ENCODE measurements at regions not wholly inside any gene's neighbourhood (a gene's known extent, or its start where the extent isn't known, plus 50 kb on each side); places are given as distances from the start of the nearest gene placed in this dataset.
"Not testable (repeated sequence)": the region's sequence is repeated elsewhere in the genome, so short reads cannot be mapped to it uniquely, and the experiment has no call there.

DNA sequence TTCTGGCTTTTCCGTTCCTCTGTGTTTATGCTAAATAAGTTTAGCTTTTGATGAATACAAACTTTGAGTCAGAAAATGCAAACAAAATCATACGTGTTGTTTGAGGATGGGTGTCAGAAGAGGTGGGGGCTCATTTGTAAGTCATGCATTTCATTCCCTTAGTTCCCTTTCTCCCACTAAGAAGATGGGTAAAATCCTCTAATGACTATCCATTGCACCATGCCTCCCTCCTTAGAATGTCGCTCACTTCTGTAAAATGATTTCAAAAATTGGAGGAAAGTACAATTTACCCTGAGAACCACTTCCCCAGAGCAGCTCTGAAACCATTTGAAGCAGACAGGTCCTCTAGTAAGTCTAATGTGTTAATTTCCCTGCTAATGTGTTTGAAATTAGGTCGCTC, 629.6 kb upstream of the VRK2 start:
- no peak for DNase-seq
- Mint-ChIP-seq H3K9me3 (peaks cover 12 to 20% of the 10 kb centered on the region in 2 experiments), H3K4me3 (no peak overlapping the region), H3K36me3 (ENCODE audit: insufficient read depth in 1 of 3, low read depth in 3 of 3) (peaks cover 2 to 14% (median 4%) of the 10 kb centered on the region in 3 experiments; a peak in 6 of 7 replicates), H3K27me3 (ENCODE audit: low read depth) (no peaks in the 10 kb centered on the region), H3K4me1 (peaks cover 4 to 5% of the 10 kb centered on the region in 2 experiments), H3K27ac (no peak overlapping the region)
- H3K79me1 ChIP-seq (ENCODE audit: insufficient read depth, low read depth, low read length, poor library complexity, severe bottlenecking) = no peaks in the 10 kb centered on the region
- no peaks in the 10 kb centered on the region for H3K9me3 ChIP-seq (ENCODE audit: control insufficient read depth, low read depth, low read length)
- no peak overlapping the region for H2BK5ac ChIP-seq (ENCODE audit: insufficient read length, low read length)
- no peaks in the 10 kb centered on the region for H3K4me1 ChIP-seq (ENCODE audit: insufficient read depth, low read length)
- no peak overlapping the region for H4K91ac ChIP-seq (ENCODE audit: insufficient read length, low read depth, low read length)
- H3K27me3 ChIP-seq (ENCODE audit: insufficient read depth, low read length) = no peaks in the 10 kb centered on the region
- no peak overlapping the region for H4K5ac ChIP-seq (ENCODE audit: insufficient read length, low read depth, low read length)
- H3K18ac ChIP-seq (ENCODE audit: insufficient read length, low read depth, low read length) = no peak overlapping the region
- no peak overlapping the region for H2BK15ac ChIP-seq (ENCODE audit: low read depth, low read length)
- H3K23ac ChIP-seq (ENCODE audit: insufficient read length, low read depth, low read length) = no peak overlapping the region
- H4K8ac ChIP-seq (replicated peaks; ENCODE audit: insufficient read length, low read depth, low read length) = no peak overlapping the region
- H3K9ac ChIP-seq (ENCODE audit: extremely low read depth, insufficient read length, low read length) = no peak overlapping the region
- no peaks in the 10 kb centered on the region for H3K79me2 ChIP-seq (ENCODE audit: insufficient read depth, low read length)
- no peak overlapping the region for H2BK120ac ChIP-seq (ENCODE audit: low read depth, low read length, poor library complexity, severe bottlenecking)
- no peaks in the 10 kb centered on the region for H4K20me1 ChIP-seq (ENCODE audit: control insufficient read depth, insufficient read depth, insufficient read length)
- no peaks in the 10 kb centered on the region for H3K23me2 ChIP-seq (ENCODE audit: insufficient read length, low read depth, low read length, poor library complexity, severe bottlenecking)
- H3K14ac ChIP-seq (ENCODE audit: insufficient read depth, low read length) = no peak overlapping the region
- no peak overlapping the region for H3K4me2 ChIP-seq (ENCODE audit: insufficient read depth, insufficient read length, low read length)
- no peak overlapping the region for H3K27ac ChIP-seq (ENCODE audit: insufficient read length, low read depth, low read length)
- H2BK12ac ChIP-seq (ENCODE audit: insufficient read length, low read depth, low read length) = no peak overlapping the region
- no CpG with 5 or more reads among the region's 4 CpGs for WGBS (ENCODE audit: extremely low coverage, insufficient read length, low lambda C conversion rate)
- H2AFZ ChIP-seq (ENCODE audit: low read length) = no peak overlapping the region
- no peak overlapping the region for H2AK5ac ChIP-seq (ENCODE audit: insufficient read length, low read length)
- TF ChIP-seq, protein P1, sequence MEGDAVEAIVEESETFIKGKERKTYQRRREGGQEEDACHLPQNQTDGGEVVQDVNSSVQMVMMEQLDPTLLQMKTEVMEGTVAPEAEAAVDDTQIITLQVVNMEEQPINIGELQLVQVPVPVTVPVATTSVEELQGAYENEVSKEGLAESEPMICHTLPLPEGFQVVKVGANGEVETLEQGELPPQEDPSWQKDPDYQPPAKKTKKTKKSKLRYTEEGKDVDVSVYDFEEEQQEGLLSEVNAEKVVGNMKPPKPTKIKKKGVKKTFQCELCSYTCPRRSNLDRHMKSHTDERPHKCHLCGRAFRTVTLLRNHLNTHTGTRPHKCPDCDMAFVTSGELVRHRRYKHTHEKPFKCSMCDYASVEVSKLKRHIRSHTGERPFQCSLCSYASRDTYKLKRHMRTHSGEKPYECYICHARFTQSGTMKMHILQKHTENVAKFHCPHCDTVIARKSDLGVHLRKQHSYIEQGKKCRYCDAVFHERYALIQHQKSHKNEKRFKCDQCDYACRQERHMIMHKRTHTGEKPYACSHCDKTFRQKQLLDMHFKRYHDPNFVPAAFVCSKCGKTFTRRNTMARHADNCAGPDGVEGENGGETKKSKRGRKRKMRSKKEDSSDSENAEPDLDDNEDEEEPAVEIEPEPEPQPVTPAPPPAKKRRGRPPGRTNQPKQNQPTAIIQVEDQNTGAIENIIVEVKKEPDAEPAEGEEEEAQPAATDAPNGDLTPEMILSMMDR (conservative IDR thresholded peaks at IDR 0.05) = no peak
- no peak overlapping the region for H2BK20ac ChIP-seq (ENCODE audit: low read depth, low read length, poor library complexity, severe bottlenecking)
- no peak overlapping the region for H3T11ph ChIP-seq (ENCODE audit: low read length)
- no peak overlapping the region for H3K56ac ChIP-seq (ENCODE audit: insufficient read length, low read depth, low read length)
- H3K4ac ChIP-seq (ENCODE audit: low read depth, low read length) = no peak overlapping the region

DNA sequence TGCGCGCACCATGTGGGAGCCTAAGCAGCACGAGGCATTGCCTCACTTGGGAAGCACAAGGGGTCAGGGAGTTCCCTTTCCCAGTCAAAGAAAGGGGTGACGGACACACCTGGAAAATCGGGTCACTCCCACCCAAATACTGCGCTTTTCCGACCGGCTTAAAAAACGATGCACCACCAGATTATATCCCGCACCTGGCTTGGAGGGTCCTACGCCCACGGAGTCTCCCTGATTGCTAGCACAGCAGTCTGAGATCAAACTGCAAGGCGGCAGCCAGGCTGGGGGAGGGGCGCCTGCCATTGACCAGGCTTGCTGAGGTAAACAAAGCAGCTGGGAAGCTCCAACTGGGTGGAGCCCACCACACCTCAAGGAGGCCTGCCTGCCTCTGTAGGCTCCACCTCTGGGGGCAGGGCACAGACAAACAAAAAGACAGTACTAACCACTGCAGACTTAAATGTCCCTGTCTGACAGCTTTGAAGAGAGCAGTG, 627.7 kb upstream of the VRK2 start:
- H2BK5ac ChIP-seq (ENCODE audit: insufficient read length, low read length); H3K14ac ChIP-seq (ENCODE audit: insufficient read depth, low read length); H3T11ph ChIP-seq (ENCODE audit: low read length); H3K27me3 ChIP-seq (ENCODE audit: insufficient read depth, low read length); H2BK12ac ChIP-seq (ENCODE audit: insufficient read length, low read depth, low read length); H3K23ac ChIP-seq (ENCODE audit: insufficient read length, low read depth, low read length); H3K56ac ChIP-seq (ENCODE audit: insufficient read length, low read depth, low read length); H2BK120ac ChIP-seq (ENCODE audit: low read depth, low read length, poor library complexity, severe bottlenecking); H3K9me3 ChIP-seq (ENCODE audit: control insufficient read depth, low read depth, low read length); H3K4me2 ChIP-seq (ENCODE audit: insufficient read depth, insufficient read length, low read length); H2AK5ac ChIP-seq (ENCODE audit: insufficient read length, low read length); H3K9ac ChIP-seq (ENCODE audit: extremely low read depth, insufficient read length, low read length); H3K4me1 ChIP-seq (ENCODE audit: insufficient read depth, low read length); H2BK20ac ChIP-seq (ENCODE audit: low read depth, low read length, poor library complexity, severe bottlenecking); H3K9me3 Mint-ChIP-seq; H3K4ac ChIP-seq (ENCODE audit: low read depth, low read length); H3K79me1 ChIP-seq (ENCODE audit: insufficient read depth, low read depth, low read length, poor library complexity, severe bottlenecking); H3K27me3 Mint-ChIP-seq (ENCODE audit: low read depth); H4K8ac ChIP-seq (replicated peaks; ENCODE audit: insufficient read length, low read depth, low read length); H3K23me2 ChIP-seq (ENCODE audit: insufficient read length, low read depth, low read length, poor library complexity, severe bottlenecking); H3K79me2 ChIP-seq (ENCODE audit: insufficient read depth, low read length); H3K27ac ChIP-seq (ENCODE audit: insufficient read length, low read depth, low read length); H4K91ac ChIP-seq (ENCODE audit: insufficient read length, low read depth, low read length); H3K4me1 Mint-ChIP-seq; H4K5ac ChIP-seq (ENCODE audit: insufficient read length, low read depth, low read length); H3K18ac ChIP-seq (ENCODE audit: insufficient read length, low read depth, low read length); H2BK15ac ChIP-seq (ENCODE audit: low read depth, low read length); H4K20me1 ChIP-seq (ENCODE audit: control insufficient read depth, insufficient read depth, insufficient read length): not testable (repeated sequence)
- DNase-seq = peak; percentile 39
- H3K4me3 Mint-ChIP-seq = peak overlapping the region; percentile 29 to 47; a peak in 2 of 5 replicates
- H2AFZ ChIP-seq (ENCODE audit: low read length) = peak overlapping the region; percentile 22
- WGBS (ENCODE audit: extremely low coverage, insufficient read length, low lambda C conversion rate) = no CpG with 5 or more reads among the region's 14 CpGs
- H3K27ac Mint-ChIP-seq = peak overlapping the region in 2 of 3 experiments; percentile 79 to 96; a peak in 4 of 7 replicates
- peaks cover 0 to 10% (median 2%) of the 10 kb centered on the region in 3 experiments; a peak in 5 of 7 replicates for H3K36me3 Mint-ChIP-seq (ENCODE audit: insufficient read depth in 1 of 3, low read depth in 3 of 3)

All from H9 (cell line).